GM13977 (cell line): ENCODE measurements at regions not wholly inside any gene's neighbourhood (a gene's known extent, or its start where the extent isn't known, plus 50 kb on each side); places are given as distances from the start of the nearest gene placed in this dataset.

Experiments used
- DNase-seq: peaks from one replicate; pipeline ENCODE4 v3.0.0; 2012; ENCODE audit warnings: low spot score
- in situ Hi-C: fragments of 300-500 bp; cut with MboI; formaldehyde crosslinking; loops from one replicate; pipeline ENCODE4 v1.12.0; 2022; ENCODE audit warnings: low sequenced_read_pairs, low pct_unique_long_range_greater_than_20kb, mixed read lengths, inconsistent platforms; ENCODE audit not compliant: unreplicated experiment
- TF ChIP-seq, protein P1 (sequence below): IDR thresholded peaks from 2 replicates; pipeline ENCODE4 v1.5.1; 2012; ENCODE audit warnings: mild to moderate bottlenecking, control low read depth; ENCODE audit not compliant: insufficient read depth; ENCODE audit errors: extremely low read depth, missing control alignments

DNA sequence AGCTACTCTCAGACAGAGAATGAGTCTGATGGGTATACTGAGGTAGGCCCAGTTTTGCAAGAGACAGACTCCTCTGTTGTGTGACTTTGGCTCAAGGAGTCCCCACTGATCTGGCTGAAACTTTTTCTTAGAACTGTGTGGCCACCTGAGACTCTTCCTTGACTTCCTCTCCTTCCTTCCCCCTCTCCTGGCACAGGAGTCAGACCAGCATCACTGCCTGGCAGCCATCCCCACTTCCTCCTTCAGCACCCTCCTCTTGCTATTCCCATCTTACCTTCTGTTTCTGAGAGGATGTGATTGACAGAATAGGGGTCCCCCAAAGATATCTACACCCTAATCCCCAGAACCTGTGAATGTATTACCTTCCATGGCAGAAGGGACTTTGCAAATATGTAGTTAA, 351.1 kb downstream of the MN1 start:
- in situ Hi-C loops, result no loop called here
- TF ChIP-seq, protein P1, sequence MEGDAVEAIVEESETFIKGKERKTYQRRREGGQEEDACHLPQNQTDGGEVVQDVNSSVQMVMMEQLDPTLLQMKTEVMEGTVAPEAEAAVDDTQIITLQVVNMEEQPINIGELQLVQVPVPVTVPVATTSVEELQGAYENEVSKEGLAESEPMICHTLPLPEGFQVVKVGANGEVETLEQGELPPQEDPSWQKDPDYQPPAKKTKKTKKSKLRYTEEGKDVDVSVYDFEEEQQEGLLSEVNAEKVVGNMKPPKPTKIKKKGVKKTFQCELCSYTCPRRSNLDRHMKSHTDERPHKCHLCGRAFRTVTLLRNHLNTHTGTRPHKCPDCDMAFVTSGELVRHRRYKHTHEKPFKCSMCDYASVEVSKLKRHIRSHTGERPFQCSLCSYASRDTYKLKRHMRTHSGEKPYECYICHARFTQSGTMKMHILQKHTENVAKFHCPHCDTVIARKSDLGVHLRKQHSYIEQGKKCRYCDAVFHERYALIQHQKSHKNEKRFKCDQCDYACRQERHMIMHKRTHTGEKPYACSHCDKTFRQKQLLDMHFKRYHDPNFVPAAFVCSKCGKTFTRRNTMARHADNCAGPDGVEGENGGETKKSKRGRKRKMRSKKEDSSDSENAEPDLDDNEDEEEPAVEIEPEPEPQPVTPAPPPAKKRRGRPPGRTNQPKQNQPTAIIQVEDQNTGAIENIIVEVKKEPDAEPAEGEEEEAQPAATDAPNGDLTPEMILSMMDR, result no peak
- DNase-seq, result no peak

DNA sequence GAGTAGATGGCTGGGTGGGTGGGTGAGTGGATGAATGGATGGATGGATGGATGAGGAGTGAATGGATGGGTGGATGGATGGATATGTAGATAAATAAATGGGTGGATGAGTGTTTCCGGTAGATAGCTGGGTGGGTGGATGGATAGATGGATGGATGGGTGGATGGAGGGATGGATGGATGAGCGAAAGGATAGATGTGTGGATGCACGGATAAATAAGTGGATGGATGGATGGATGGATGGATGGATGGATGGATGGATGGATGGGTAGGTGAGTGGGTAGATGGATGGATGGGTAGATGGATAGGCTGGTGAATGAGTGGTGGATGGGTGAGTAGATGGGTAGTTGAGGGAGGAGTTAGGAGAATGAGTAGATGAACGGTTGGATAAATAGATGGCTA, 349.3 kb downstream of the MN1 start:
- in situ Hi-C loops, result no loop called here
- DNase-seq, result no peak
- TF ChIP-seq, protein P1, result no peak

DNA sequence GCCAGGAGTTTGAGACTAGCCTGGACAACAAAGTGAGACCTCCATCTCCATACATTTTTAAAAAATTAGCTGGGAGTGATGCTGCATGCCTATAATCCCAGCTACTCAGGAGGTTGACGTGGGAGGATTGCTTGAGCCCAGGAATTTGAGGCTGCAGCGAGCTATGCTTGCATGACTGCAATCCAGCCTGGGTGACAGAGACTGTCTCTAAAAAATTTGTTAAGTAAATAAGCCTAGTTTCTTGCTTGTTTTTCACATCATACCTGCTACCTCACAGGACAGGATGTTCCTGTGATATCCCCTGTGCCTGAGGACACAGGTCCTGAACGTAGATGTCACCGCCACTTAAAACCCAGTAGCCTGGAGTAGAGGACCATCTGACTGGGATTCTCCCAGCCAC, 348.6 kb downstream of the MN1 start:
- in situ Hi-C loops, result no loop called here
- TF ChIP-seq, protein P1, result no peak
- no peak for DNase-seq

DNA sequence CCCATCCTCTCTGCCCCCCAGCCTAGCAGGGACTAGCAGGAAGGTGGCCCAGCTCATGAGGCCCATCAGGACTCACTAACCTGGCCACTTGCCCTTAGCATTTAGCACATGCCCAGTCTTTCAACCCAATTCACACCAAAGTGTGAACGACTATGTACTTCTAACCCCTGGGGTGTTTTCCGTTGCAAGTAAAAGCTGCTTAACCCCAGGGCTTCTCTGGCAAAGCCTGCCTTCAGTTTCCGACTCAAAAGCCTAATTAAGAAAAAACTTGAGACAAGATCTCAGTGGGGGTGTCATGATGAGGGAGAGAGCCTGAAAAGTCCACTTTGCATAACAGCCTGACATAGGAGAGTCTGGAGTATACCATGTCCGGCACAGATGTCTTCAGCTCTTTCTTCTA, 347.8 kb downstream of the MN1 start:
- no peak for DNase-seq
- in situ Hi-C loops, result no loop called here
- TF ChIP-seq, protein P1, result no peak

DNA sequence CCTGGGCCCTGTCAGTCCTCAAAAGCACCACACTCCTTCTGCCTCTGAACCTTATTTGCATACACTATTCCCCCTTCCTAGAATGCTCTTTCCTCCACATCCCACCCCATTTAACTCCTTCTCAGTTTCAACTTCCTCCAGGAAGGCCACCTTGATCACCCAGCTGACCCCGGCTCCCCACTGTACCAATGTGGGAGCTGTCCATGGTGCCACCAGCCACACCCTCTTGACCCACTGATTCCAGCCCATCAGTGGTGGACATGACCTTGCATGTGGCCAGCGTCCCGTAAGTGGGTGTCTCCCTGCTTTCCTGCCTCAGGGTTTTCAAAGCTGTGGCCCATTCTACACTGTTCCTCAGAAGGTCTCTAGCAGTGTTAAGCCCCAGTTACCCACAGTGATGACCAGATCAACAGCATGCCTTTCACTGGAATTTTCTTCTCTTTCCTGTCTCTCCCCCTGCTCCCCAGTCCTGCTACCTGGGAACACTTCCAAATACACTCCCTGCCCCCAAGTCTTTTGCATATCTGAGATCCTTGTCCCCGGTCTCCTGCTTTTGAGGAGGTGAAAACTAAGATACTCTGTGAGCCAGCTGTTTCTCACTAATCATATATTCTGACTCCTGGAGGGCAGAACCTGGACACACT, 346.6 kb downstream of the MN1 start:
- TF ChIP-seq, protein P1, result no peak
- in situ Hi-C loops, result no loop called here
- no peak for DNase-seq

DNA sequence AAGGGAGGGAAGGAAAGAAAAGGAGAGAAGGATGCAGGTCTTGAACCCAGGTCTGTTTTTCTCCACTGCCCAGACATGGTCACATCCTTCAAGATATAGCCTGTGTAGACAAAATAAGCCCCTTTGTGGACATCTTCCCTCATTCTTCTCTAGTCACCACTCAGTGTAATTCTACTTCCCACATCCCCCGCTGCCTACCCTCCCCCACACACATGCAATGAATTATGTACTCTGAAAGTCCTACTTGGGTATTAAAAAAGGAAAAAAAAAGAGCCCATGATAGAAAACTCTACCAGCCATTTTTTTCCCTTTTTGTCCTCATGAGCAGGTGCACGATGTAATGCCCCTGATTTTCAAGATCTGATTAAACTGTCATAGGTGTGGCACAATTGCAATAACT, 346.0 kb downstream of the MN1 start:
- DNase-seq, result no peak
- TF ChIP-seq, protein P1, result no peak

More for the DNA sequence above, 346.0 kb downstream of the MN1 start:
- in situ Hi-C loops, result no loop called here
